Nucleus accumbens (tissue), 56 donors: ENCODE measurements at regions not wholly inside any gene's neighbourhood (a gene's known extent, or its start where the extent isn't known, plus 50 kb on each side); places are given as distances from the start of the nearest gene placed in this dataset.
"Not testable (repeated sequence)": the region's sequence is repeated elsewhere in the genome, so short reads cannot be mapped to it uniquely, and the experiment has no call there.

Source experiments
- DNase-seq, 56 donors: peaks; one replicate each; lab custom pipeline; 2025; lab: John Stamatoyannopoulos, UW

- DNase-seq = not testable (repeated sequence)
Observed at GRCh38 chr12:33194389-33194788, 245.2 kb downstream of the SYT10 start.

GRCh38 chr12:33192226-33192625 lies 247.4 kb downstream of the SYT10 start:
- no peak for DNase-seq

- no peak for DNase-seq
Observed at GRCh38 chr12:33187409-33187808, 252.2 kb downstream of the SYT10 start.

- DNase-seq = no peak
Observed at GRCh38 chr12:33184161-33184560, 255.5 kb downstream of the SYT10 start.

DNA sequence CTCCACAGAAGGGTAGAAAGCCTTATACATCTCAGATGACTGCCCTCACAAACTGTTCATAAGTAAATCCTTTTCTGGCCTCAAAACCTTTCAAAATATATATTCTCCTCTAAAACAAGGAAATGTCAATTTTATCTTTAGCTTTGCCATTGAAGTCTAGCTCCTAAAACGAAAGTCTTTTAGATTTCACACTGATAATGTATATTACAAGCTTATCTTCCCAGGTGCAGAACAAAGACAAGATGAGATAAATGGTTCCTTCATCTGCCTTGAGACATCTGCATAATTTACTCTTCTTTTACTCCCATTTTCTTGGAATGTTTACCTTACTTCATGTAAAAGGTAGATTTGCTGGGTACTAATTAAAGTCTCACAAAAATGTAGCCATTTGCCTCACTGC lies 257.1 kb downstream of the SYT10 start:
- DNase-seq = no peak

- no peak for DNase-seq
Observed at GRCh38 chr12:33180918-33181317, 258.7 kb downstream of the SYT10 start.

- not testable (repeated sequence) for DNase-seq
Observed at GRCh38 chr12:33166260-33166659, 269.7 kb upstream of the PKP2 start.

DNA sequence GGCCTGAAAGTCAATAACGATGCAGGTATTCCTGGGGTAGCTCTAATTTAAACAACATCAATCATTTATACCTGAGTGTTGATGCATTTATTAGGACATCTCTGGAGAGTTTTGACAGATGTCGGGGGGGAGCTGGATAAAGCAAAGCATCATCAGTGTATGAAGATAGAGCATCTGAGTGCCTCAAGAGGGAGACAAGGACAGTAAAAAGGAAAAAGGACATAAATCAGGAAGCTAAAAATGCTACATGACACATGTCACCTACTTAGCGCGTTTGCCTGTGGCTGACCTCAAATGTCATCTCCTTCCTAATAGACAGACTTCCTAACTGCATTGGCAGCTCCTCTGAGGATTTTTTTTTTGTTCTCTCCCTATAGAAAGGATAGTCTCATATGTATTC lies 259.5 kb upstream of the PKP2 start:
- DNase-seq = no peak

DNA sequence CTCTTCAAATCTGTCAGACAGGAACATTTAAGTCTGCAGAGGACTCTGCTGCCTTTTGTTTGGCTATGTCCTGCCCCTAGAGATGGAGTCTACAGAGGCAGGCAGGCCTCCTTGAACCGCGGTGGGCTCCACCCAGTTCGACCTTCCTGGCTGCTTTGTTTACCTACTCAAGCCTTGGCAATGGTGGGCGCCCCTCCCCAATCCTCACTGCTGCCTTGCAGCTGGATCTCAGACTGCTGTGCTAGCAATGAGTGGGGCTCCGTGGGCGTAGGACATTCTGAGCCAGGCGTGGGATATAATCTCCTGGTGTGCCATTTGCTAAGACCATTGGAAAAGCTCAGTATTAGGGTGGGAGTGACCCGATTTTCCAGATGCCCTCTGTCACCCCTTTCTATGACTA lies 250.7 kb upstream of the PKP2 start:
- DNase-seq = not testable (repeated sequence)

GRCh38 chr12:33129500-33129899 lies 232.9 kb upstream of the PKP2 start:
- DNase-seq = no peak

- DNase-seq = no peak
Observed at GRCh38 chr12:33125755-33126154, 229.2 kb upstream of the PKP2 start.

- no peak for DNase-seq
Observed at GRCh38 chr12:33116284-33116683, 219.7 kb upstream of the PKP2 start.

DNA sequence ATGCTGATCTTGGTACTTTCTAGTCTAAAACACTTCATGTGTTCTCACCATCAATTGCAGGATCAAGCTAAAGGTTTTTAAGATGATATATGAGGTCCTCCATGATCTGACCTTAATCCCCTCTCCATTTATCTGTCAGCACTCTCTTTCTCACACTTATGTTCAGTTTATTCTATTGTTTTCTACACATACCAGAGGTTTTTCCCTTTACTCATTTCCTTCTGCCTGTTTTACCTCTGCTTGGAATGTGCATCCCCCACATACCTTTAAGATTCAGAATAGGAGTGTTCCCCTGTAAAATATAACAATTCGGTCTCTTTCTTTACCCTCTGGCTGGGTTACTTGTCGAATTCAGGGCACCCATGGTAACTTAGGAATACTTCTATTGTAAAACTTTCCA lies 219.1 kb upstream of the PKP2 start:
- no peak for DNase-seq

GRCh38 chr12:33111850-33112249 lies 215.3 kb upstream of the PKP2 start:
- no peak for DNase-seq

DNA sequence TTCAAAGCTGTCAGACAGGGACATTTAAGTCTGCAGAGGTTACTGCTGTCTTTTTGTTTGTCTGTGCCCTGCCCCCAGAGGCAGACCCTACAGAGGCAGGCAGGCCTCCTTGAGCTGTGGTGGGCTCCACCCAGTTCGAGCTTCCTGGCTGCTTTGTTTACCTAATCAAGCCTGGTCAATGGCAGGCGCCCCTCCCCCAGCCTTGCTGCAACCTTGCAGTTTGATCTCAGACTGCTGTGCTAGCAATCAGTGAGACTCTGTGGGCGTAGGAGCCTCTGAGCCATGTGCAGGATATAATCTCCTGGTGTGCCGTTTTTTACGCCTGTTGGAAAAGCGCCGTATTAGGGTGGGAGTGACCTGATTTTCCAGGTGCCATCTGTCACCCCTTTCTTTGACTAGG lies 211.2 kb upstream of the PKP2 start:
- not testable (repeated sequence) for DNase-seq

DNA sequence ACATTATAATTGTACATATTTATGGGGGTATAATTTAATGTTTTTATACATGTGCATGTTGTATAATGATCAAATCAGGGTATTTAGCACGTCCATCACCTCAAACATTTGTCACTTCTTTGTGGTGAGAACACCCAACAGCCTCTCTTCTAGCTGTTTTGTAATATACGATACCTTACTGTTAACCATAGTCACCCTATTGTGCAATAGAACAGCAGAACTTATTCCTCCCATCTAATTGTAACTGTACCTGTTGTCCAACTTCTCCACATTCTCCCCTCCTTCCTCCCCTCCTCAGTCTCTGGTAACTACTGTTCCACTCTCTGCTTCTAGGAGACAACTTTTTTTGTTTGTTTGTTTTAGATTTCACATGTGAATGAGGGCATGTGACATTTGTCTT lies 197.0 kb upstream of the PKP2 start:
- DNase-seq = no peak

- not testable (repeated sequence) for DNase-seq
Observed at GRCh38 chr12:33087876-33088275, 191.3 kb upstream of the PKP2 start.

DNA sequence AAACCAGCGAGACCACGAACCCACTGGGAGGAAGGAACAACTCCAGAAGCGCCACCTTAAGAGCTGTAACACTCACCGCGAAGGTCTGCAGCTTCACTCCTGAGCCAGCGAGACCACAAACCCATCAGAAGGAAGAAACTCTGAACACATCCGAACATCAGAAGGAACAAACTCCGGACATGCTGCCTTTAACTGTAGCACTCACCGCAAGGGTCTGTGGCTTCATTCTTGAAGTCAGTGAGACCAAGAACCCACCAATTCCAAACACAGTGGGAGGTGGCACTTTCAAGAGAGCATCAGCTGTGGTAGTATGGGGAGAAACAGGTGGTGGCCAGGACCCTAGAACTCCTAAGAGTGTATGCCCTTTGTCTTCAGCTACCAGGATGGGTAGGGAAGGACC lies 179.8 kb upstream of the PKP2 start:
- DNase-seq = not testable (repeated sequence)

DNA sequence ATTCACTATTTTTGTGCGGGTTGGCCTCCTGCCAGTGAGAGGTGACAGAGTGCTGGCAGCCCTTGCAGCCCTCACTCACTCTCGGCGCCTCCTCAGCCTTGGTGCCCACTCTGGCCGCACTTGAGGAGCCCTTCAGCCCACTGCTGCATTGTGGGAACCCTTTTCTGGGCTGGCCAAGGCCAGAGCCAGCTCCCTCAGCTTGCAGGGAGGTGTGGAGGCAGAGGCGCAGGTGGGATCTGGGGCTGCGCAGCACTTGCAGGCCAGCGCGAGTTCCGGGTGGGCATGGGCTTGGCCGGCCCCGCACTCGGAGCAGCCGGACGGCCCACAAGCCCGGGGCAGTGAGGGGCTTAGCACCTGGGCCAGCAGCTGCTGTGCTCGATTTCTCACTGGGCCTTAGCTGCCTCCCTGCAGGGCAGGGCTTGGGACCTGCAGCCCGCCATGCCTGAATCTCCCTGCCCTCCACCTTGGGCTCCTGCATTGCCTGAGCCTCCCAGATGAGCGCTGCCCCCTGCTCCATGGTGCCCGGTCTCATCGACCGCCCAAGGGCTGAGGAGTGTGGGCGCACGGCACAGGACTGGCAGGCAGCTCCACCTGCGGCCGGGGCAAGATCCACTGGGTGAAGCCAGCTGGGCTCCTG lies 178.7 kb upstream of the PKP2 start:
- not testable (repeated sequence) for DNase-seq

- no peak for DNase-seq
Observed at GRCh38 chr12:33061844-33062243, 165.3 kb upstream of the PKP2 start.

DNA sequence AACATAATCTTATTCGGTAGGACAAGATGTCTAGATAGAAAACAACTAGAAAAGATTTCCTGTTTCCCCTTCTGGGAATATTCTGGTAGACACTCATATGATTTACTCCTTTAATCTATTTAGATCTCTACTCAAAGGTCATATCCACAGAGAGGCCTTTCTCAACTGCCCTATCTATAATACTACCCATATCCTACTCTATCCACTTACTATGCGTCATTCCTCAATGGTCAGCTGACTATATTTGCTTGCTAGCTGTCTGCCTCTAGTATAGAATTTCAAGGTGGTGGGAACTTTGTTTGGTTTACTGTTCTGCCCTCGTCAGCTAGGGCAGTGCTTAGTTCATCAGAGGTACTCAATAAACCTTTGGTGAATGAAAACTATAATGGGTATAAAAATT lies 157.8 kb upstream of the PKP2 start:
- DNase-seq = no peak

DNA sequence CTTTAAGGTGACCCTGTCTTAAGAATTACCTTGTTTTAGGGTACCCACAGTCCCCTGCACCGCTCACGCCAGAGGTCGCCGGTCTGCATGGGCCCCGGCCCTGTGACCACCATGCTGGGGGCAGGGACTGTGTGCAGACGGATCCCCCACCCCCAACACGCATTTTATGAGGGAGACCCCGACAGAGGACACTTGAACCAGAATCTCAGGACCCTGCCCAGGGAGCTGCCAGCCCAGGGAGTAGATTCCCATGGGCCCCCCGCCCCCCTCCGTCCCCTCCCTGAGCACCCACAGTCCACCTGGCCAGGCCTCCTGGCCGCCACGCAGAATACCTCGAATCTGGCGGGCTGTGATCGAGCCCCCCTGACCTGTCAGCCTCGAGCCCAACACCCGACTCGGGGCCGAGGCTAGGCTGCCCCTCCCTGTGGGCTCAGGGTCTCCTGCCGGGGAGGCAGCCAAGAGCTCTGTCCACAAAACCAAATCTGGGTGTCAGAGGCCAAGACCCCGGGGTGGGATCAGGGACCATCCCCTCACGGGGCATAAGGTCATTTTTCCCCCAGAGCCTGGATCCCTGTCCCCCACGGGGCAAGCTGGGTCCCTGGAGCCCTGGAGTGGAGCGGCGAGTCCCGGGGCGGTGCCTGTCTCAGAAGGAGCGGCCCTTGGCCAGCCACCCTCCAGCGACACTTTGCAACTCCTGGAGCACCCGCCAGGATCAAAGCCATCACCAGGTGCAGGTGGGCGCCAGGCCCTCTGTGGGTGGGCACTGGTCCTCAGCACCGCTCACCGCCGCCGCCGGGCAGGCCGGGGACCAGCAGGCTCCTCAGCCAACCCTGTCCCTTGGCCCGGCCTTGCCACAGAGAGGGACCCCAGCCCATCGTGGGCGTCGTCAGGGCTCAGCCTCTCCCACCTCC lies 155.8 kb upstream of the PKP2 start:
- DNase-seq = no peak
